ENCODE measurements at regions not wholly inside any gene's neighbourhood (a gene's known extent, or its start where the extent isn't known, plus 50 kb on each side); places are given as distances from the start of the nearest gene placed in this dataset.

GRCh38 chr7:50920031-50920635, 137.4 kb upstream of the GRB10 start:
- DNase-seq (ENCODE audit: low read depth, low spot score): no peak

GRCh38 chr7:50915621-50916020, 132.9 kb upstream of the GRB10 start:
- no peak for DNase-seq (ENCODE audit: low read depth, low spot score)

GRCh38 chr7:50914460-50914859, 131.8 kb upstream of the GRB10 start:
- DNase-seq (ENCODE audit: low read depth, low spot score): no peak

GRCh38 chr7:50908628-50909290, 126.1 kb upstream of the GRB10 start:
- DNase-seq (ENCODE audit: low read depth, low spot score): no peak

GRCh38 chr7:50898604-50899477, 116.1 kb upstream of the GRB10 start:
- peak; percentile 41 for DNase-seq (ENCODE audit: low read depth, low spot score)

GRCh38 chr7:50887061-50887460, 104.4 kb upstream of the GRB10 start:
- DNase-seq (ENCODE audit: low read depth, low spot score): peak; percentile 14

GRCh38 chr7:50872437-50872836, 89.7 kb upstream of the GRB10 start:
- DNase-seq (ENCODE audit: low read depth, low spot score): peak; percentile 44

GRCh38 chr7:50869108-50869725, 86.5 kb upstream of the GRB10 start:
- no peak for DNase-seq (ENCODE audit: low read depth, low spot score)

- DNase-seq (ENCODE audit: low read depth, low spot score): peak; percentile 10
These were observed 85.9 kb upstream of the GRB10 start for GRCh38 chr7:50868426-50869100.

GRCh38 chr7:50867034-50867356, 84.3 kb upstream of the GRB10 start:
- DNase-seq (ENCODE audit: low read depth, low spot score): peak; percentile 23

GRCh38 chr7:50866343-50867033, 83.8 kb upstream of the GRB10 start:
- DNase-seq (ENCODE audit: low read depth, low spot score): peak; percentile 5

- DNase-seq (ENCODE audit: low read depth, low spot score): no peak
These were observed 82.8 kb upstream of the GRB10 start for GRCh38 chr7:50865450-50865849.

GRCh38 chr7:50864694-50865093, 82.0 kb upstream of the GRB10 start:
- peak; percentile 46 for DNase-seq (ENCODE audit: low read depth, low spot score)

GRCh38 chr7:50863053-50863452, 80.4 kb upstream of the GRB10 start:
- DNase-seq (ENCODE audit: low read depth, low spot score): no peak

- DNase-seq (ENCODE audit: low read depth, low spot score): no peak
These were observed 79.6 kb upstream of the GRB10 start for GRCh38 chr7:50862302-50862701.

GRCh38 chr7:50860598-50860997, 77.9 kb upstream of the GRB10 start:
- no peak for DNase-seq (ENCODE audit: low read depth, low spot score)

- DNase-seq (ENCODE audit: low read depth, low spot score): no peak
These were observed 77.5 kb upstream of the GRB10 start for GRCh38 chr7:50860174-50860573.

GRCh38 chr7:50858528-50859245, 76.0 kb upstream of the GRB10 start:
- DNase-seq (ENCODE audit: low read depth, low spot score): no peak

GRCh38 chr7:50857804-50858489, 75.3 kb upstream of the GRB10 start:
- DNase-seq (ENCODE audit: low read depth, low spot score): no peak

GRCh38 chr7:50856806-50857205, 74.1 kb upstream of the GRB10 start:
- no peak for DNase-seq (ENCODE audit: low read depth, low spot score)
